ENCODE measurements at regions not wholly inside any gene's neighbourhood (a gene's known extent, or its start where the extent isn't known, plus 50 kb on each side); places are given as distances from the start of the nearest gene placed in this dataset.

GRCh38 chr14:65357113-65357512, 55.4 kb upstream of the FUT8 start:
- TF ChIP-seq EZH2phosphoT487 (IDR thresholded peaks at IDR 0.05; ENCODE audit: insufficient read depth, low read depth) (no peak), EZH2 (IDR thresholded peaks at IDR 0.05; ENCODE audit: insufficient read depth, poor library complexity, severe bottlenecking) (no peak)
